Activated CD8-positive, alpha-beta memory T cell treated with anti-CD3 and anti-CD28 coated beads for 24 hours (primary cell): ENCODE measurements at regions not wholly inside any gene's neighbourhood (a gene's known extent, or its start where the extent isn't known, plus 50 kb on each side); places are given as distances from the start of the nearest gene placed in this dataset.
"Not testable (repeated sequence)": the region's sequence is repeated elsewhere in the genome, so short reads cannot be mapped to it uniquely, and the experiment has no call there.

Source experiments
- DNase-seq: peaks from one replicate; pipeline ENCODE4 v3.0.0-alpha.2; 2020

DNA sequence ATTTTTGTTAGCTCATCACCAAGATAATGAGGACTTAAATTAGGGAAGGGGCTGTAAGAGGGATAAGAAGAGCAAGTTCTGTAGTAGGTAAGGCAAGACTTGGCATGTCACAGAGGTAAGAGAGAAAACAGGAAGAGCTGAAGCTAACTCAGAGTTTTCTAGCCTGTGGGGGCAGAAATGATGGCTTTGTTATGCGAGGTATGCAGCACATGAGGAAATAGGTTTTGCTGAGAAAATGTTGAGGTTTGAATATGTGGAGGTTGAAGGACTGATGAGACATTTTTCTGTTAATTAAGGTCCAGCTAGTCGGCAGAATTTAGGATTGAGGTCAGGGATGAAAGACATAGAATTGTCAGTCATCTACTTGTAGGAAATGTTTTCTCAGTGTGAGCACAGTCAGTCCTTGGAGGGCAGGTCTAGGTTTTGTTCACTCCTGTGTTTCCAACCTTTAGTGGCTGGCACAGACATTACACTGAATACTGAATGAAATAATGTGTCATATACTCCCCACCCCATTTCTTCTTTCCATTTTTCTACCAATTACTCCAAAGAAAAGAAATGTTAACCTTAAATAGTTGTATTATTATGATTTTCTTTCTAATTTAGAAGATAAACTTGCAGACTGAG lies 154.0 kb upstream of the AADAT start:
- DNase-seq = no peak

DNA sequence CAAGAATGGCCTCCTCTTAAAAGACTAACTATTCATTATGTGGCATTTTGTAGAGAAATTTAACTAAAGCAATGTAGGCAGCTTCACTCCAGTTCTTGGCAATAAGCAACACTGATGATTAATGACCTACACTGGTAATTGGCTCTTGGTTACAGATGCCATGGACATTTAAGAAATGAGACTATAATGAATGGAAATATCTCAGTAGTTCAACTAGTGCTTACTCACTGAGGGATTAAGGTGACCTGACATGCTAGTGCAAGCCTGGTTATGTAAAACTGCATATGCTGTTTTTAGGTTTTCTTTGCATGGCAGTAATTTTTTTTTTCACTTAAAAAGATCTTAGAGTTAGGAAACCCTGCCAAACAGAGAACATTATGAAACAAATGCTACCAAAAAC lies 152.7 kb upstream of the AADAT start:
- no peak for DNase-seq

DNA sequence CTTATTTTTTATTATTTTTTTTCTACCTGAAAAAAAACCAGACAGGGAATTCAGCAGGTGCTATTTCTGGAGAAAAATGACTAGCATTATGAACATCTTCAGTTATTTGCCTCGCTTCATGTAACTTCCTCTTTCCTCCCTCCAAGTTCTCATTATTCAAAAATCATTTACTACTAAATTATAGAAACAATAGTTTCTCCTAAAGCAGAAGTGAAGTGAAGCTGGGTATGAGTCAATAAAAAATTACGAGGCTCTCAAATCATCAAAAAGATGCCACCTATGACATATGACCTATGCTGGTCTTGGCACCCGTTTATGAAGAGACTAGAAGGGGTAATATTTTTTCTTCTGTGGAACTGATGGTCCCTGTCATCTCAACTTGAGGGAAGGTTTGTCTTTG lies 145.0 kb upstream of the AADAT start:
- DNase-seq = no peak

DNA sequence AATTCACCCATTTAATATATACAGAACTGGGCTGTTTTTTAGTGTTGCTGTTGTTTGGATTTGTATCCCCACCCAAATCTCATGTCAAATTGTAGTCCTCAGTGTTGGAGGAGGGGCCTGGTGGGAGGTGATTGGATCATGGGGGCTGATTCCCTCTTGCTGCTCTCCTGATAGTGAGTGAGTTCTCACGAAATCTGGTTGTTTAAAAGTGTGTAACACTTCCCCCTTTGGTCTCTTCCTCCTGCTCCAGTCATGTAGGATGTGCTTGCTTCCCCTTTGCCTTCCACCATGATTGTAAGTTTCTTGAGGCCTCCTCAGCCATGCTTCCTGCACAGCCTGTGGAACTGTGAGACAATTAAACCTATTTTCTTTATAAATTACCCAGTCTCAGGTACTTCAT lies 141.6 kb upstream of the AADAT start:
- DNase-seq = no peak

DNA sequence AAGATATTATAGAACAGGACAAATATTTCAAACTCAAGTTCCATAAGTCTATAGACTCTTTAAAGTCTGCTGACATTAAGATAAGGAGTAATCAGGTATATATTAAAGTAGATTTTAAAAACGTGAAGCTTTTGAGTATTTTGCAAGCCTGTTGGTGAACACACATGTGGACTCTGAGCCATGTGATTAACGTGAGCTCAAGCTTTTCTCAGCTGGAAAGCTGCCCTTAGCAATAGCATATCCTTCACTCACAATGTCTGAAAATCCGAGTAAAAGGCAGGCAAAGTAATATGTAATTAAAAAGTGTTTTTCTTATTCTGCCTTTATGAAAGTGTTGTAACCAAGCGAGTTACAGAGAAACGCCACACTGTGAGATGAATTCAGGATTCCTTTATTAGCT lies 140.5 kb upstream of the AADAT start:
- DNase-seq = no peak

DNA sequence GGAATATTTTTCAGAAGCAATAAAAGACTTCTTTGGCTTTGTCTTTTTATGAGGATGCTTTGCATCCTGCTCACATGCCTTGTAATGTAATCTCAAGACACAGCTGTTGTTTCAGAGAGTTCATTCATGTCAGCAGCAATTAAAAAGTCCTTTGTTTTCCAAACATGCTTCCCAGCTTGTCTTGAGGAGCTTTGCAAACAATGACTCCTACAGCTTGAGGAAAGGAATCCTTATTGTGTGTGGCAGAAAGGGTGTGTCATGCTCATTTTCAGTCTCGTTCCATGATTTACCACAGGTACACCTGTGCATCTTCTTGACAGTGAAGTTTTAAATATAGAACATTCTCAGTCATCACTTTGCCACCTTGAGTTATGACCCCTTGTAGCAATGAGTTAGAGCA lies 139.2 kb upstream of the AADAT start:
- DNase-seq = no peak

DNA sequence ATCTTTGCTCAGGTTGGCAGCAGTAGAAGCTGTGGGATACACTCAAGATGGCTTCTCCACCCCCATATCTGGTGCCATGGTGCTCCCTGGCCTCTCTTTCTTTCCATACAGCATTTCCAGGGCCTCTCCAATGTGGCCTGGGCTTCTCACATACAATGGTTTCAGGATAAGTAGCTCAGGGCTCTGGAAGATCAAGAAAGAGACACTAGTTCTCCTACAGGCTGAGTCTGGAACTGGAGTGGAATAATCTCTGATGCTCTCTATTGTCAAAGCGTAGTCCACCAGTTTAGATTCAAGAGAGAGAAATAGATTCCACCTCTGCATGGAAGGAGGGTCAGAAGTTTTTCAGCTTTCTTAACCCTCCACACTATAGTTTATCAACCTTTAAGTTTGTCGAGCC lies 138.2 kb upstream of the AADAT start:
- no peak for DNase-seq

DNA sequence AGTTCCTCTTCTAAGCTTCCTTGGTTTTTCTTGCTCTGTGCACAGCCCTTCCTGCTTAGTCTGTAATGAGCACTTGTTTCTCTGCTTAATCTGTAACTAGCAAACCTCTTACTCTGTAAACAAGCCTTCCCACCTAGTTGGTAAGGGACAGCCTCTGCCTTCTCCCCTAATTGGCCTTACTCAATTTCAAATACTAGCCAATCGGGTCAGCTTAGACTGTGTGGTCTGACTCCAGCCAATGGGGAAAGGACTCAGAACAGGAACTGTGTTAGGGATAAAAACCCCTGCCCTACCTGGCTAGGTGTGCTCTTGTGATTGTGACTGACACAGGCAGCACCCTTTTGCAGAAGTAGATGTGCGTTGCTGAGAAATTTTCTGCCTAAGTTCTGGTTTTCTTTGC lies 136.5 kb upstream of the AADAT start:
- no peak for DNase-seq

DNA sequence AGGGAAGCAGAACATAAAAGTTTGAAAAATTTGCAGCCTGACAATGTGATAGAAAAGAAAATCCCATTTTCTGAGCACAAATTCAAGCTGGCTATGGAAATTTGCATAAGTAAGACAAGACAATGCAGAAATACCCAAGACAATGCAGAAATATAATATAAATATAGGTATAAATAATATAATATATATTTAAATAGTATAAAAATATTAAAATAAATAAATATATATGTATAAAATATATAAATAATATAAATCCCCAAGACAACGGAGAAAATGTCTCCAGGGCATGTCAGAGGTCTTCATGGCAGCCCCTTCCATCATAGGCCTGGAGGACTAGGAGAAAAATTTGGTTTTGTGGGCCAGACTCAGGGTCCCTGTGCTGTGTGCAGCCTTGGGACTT lies 125.0 kb upstream of the AADAT start:
- DNase-seq = no peak

DNA sequence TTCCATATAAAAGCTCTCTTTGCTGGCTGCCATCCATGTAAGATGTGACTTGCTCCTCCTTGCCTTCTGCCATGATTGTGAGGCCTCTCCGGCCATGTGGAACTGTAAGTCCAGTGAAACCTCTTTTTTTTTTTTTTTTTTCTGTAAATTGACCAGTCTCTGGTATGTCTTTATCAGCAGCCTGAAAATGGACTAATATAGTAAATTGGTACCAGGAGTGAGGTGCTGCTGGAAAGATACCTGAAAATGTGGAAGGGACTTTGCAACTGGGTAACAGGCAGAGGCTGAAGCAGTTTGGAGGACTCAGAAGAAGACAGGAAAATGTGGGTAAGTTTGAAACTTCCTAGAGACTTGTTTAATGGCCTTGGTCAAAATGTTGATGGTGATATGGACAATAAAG lies 124.3 kb upstream of the AADAT start:
- no peak for DNase-seq

DNA sequence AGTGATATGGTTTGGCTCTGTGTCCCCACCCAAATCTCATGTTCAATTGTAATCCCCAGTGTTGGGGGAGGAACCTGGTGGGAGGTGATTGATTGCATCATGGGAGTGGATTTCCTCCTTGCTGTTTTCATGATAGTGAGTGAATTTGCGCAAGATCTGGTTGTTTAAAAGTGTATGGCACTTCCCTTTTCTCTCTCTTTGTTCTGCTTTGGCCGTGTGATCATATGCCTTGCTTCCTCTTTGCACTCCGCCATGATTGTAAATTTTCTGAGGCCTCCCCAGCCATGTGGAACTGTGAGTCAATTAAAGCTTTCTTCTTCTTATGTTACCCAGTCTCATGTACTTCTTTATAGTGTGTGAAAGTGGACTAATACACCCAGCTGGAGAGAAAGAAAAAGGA lies 113.0 kb upstream of the AADAT start:
- no peak for DNase-seq

DNA sequence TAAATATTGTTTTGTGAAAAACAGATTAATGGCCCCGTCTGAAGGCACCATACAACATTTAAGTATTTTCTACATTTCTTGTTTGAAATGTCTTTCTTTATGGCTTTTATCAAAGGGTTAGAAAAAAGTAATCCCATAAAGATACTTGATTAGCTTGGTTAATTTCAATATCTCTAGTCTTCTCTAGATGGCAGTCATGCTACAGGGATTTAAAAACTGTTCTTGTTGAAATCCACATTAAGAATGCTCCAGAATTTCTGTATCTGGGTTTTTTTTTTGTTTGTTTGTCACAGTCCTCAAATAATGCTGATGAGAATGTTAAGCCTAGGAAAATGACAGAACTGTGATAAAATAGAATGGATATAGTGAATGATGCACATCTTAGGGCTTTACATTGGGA lies 109.0 kb upstream of the AADAT start:
- no peak for DNase-seq

DNA sequence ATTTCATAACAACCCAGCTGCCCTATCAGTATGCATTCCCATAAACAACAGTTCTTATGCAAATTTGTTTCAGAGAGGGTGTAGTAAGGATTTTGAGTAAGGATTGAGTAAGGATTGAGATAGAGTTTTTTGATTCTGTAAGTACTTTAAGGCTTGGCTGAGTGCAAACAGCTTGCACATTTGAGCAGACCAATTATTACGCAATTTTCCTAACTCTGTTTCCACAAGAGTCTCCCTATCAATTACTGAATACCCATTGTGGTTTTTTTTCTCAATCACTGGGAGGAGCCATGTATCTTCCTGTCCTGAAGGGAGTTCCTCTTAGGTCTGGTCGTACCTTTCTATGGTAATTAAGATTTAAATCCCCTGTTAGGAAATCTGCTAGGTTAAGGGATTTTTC lies 105.0 kb upstream of the AADAT start:
- DNase-seq = not testable (repeated sequence)

DNA sequence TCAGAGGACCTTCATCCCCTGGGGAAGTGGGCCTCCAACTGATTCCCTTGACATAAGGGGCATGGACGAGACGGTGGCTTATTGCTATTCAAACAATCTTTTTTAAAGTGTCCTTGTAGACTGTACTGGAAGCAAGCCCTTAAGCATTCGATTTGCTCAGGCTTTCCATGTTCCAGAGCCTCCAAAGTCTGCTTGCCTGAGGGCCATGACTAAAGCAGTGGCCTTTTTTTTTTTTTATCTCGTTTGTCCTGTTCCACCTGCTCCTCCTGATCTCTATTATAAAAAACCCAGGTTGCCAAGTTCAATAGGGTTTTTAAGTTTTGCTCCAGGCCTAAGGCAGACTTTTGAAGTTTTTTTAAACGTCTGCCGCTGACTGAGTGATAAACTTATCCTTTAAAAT lies 103.7 kb upstream of the AADAT start:
- DNase-seq = no peak

DNA sequence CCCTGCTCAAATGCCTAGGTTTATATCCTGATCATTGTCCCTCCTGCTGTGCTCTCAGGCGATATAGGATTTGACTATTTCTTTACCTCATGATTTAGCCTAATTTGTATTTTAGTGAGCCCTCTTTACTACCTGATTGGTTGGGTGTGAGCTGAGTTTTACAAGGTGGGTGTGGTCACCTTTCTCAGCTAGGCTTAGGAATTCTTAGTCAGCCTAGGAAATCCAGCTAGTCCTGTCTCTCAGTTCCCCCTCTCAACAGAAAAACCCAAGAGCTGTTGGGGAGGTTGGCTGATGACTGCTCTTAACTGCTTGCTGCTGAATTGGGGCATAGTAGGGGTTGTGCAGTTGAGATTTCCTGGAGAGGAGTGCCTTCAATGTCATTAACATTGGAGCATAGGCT lies 100.5 kb upstream of the AADAT start:
- no peak for DNase-seq

DNA sequence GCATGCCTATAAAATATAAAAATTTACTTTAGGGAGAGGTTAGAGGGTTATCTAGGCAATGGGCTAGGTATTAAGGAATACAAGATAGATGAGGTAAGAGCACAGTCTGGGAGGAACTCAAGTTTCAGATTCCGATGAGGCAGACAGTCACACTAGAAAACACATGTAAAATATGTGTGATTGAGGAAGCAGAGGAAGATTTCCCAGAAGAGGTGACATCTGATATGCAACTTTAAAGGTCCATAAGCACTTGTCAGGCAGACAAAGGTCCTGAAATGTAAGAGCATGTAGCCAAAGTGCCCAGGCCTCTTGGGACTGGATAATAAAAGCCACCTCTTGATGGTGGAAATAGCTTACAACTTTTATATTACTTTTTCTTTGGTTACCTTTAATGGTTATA lies 81.1 kb upstream of the AADAT start:
- no peak for DNase-seq

DNA sequence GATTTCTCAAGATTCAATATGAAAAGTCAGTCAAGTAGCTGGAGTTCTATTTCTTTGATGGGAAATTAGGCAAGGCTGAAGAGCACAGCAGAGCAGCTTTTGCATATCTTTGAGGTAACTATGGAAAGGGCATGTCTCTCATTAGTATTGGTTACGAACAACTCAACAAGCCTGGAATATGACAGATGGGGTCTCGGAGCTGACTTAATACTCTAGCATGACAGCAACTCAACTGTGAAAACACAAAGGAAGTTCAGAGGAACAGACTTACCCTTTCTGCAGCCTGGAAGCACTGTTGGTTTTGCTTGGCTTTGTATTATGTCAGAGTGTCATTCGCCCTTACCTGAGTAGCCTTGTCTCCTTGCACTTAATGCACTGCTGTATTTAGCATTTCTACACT lies 79.9 kb upstream of the AADAT start:
- no peak for DNase-seq

DNA sequence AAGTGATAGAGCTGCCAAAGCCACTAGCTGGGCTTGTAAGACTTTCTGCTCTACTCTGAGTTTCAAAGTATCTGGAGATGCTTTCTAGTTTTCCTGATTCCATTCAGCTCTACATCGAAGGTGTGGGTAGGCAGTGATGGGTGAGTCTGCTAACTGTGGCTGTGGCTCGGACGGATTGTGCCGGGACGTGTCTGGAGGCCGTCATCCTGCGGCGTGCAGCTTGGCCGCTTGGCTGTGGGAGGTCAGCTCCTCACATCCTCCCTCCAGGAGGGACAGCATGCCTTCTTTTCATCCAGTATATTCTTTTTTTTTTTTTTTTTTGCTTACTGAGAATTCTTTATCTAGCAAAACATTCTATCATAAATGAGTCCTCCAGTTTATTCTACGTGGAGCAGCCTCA lies 77.9 kb upstream of the AADAT start:
- no peak for DNase-seq

DNA sequence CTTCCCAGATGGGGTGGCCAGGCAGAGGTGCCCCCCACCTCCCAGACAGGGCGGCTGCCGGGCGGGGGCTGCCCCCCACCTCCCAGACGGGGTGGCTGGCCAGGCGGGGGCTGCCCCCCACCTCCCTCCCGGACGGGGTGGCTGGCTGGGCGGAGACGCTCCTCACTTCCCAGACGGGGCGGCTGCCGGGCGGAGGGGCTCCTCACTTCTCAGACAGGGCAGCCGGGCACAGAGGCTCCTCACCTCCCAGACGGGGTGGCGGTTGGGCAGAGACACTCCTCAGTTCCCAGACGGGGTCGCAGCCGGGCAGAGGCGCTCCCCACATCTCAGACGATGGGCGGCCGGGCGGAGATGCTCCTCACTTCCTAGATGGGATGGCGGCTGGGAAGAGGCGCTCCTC lies 76.4 kb upstream of the AADAT start:
- DNase-seq = not testable (repeated sequence)

DNA sequence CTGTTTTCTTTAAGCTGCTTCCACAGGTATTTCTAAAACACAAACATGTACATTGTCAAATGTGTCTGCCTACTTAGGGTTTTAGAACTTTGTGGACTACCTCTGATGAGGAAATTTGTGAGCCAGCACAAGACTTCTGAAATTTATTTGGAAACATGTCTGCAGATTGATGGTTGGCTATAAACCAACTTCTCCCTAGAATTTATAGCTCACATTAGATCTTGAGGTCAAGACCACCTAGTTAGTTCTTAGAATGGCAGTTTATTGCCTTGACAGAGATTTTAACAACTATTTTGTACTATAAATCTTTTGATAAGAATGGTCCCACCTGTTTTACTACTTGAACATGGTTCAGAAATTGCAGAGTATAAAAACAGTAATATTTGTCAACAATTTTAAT lies 72.7 kb upstream of the AADAT start:
- no peak for DNase-seq

DNA sequence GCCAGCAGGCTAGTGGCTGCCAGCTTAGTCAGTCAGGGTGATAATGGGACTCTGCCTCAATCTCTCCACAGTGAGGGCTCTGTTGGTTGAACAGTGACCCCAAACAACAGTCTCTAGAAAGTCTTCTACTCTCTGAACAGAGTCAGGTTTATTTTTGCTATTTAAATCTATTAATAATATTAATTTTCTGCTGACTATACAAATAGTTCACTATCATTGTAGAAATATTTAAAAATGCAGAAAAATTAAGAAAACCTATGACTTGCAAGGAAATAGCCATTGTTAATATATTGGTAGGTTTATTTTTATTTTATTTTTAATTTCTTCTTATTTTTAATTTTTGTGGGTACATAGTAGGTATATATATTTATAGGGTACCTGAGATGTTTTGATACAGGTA lies 67.9 kb upstream of the AADAT start:
- no peak for DNase-seq

DNA sequence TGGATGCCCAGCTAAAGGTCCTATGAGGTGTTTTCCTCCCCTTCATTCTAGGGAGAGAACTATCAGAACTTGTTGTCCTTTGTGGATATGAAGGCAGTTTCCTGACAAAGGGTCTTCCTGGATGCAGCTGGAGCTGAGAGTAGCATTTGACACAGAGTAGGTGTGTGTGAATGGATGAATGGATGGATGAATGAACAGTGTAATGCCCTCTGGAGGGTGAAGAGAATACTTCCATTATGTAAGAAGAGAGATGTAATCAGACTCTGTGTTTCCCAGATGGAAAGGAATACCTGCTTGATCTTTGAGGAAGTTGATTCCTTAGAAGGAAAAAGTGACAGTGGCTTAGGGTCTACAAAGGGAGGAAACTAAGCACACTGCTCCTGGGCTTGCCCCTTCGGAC lies 55.4 kb upstream of the AADAT start:
- DNase-seq = no peak

DNA sequence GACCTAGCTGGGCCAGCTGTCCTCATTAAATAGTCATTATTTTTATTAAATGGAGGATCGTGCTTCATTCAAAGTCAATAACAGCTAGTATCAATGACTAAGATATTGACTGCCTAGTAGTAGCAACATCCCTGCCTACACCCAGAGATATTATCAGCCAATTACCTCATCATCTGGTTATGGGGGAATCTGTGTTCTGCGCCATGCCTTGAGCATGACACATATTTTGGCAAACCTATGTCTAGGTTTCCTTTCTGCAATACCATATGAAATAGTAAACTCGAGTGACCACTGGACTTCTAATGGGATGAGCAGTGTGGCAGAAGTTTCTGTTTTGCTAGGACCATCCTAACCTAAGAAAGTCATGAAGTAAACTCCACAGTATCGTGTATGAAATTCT lies 50.0 kb upstream of the AADAT start:
- no peak for DNase-seq
